Transverse colon (tissue), 4 donors: ENCODE measurements at regions not wholly inside any gene's neighbourhood (a gene's known extent, or its start where the extent isn't known, plus 50 kb on each side); places are given as distances from the start of the nearest gene placed in this dataset.

Source experiments
- CTCF ChIP-seq, 5 experiments: fragments of 200-600 bp in 3 of 5; fragments of 450-650 bp in 2 of 5; sonication (generic) in 3 of 5; IDR thresholded peaks; 1 replicate in 2 of 5; 2 replicates in 3 of 5; pipeline ENCODE4 v1.5.1; 2016 to 2017; ENCODE audit warnings: antibody characterized with exemption in 5 of 5, inconsistent platforms in 3 of 5, mild to moderate bottlenecking in 2 of 5, moderate library complexity in 1 of 5
- EP300 ChIP-seq: sonication (generic); formaldehyde crosslinking; IDR thresholded peaks from one replicate; pipeline ENCODE4 v1.6.1; 2017; ENCODE audit warnings: antibody characterized with exemption, low read depth
- POLR2AphosphoS5 ChIP-seq, 3 donors: sonication (generic); formaldehyde crosslinking; IDR thresholded peaks; one replicate each; pipeline ENCODE4 v1.6.1; 2016; ENCODE audit warnings: antibody characterized with exemption in 3 of 3

- TF ChIP-seq EP300 (no peak), CTCF (IDR thresholded peaks at IDR 0.05) (no peak), POLR2AphosphoS5 (IDR thresholded peaks at IDR 0.05) (no peak)
These were observed 459.8 kb upstream of the DAB1 start for GRCh38 chr1:57883642-57883995.
